NOMO-1 treated with dmso at 0.1 percent for 144 hours (cell line): ENCODE measurements at regions not wholly inside any gene's neighbourhood (a gene's known extent, or its start where the extent isn't known, plus 50 kb on each side); places are given as distances from the start of the nearest gene placed in this dataset.
"Not testable (repeated sequence)": the region's sequence is repeated elsewhere in the genome, so short reads cannot be mapped to it uniquely, and the experiment has no call there.

Experiments
- DNase-seq: peaks from one replicate; lab custom pipeline; 2025; ENCODE audit not compliant: unreplicated experiment; lab: John Stamatoyannopoulos, UW

GRCh38 chr17:59493867-59494266 lies 71.5 kb upstream of the DHX40 start:
- no peak for DNase-seq

DNA sequence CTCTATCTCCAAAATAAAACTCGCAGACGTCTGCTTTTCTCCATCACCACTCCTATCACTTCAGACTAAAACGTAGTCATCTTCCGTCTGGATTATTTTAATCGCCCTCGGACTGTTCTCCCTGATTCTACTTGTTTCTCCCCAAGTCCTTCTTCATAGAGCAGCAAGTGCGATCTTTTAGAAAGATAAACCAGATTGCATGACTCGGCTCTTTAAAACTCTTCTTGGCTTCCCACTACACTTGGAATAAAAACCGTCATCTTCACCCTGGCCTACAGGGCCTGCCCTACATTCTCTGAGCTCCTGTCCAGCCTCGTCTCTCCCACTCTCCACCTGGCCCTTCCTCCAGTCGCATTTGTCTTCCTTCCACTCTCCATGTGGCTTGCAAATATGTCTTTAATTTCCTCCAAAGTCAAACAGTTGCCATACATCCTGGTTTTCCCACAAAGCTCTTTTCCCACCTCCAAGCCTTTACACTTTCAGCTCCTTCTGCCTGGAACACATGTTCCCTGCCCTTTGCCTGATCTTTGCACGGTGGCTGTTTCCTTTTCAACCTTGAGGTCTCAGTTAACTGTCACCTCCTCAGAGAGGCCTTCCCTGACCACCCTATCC lies 70.5 kb upstream of the DHX40 start:
- DNase-seq: no peak

- no peak for DNase-seq
Observed at GRCh38 chr17:59496178-59496577, 69.2 kb upstream of the DHX40 start.

DNA sequence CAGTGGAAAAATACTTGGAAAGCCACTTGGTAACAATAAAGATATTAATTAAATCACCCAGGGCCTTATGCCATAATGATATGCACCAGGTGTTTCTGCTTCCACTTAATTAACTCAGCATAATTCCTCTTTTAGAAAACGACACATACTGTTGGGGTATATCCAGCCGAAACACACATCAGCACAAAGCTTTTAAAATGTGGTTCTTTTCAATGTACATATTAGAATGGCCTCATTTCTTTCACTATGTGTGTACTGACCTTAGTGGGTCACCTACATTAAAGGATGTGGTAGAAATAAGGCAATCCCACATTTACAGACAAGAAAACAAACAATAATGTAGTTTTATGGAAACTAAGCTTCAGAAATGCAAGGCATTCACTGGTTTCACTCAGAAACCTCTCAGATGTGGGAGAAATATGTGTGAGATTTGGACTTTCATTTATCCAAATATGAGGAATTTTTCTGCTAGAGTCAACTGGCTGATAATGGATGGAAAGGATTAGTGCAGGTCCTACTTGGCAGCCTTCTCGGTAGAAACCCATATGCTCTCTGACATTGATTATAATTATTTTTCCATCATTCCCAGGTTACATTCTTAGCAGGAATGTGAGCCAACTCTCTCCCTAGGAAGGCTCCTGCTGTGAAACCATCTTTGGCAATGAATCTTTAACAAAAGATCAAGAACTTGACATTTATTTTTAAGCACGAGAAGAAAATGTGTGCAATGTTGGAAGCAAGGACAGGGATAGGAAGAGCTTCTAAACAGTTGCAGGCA lies 66.7 kb upstream of the DHX40 start:
- DNase-seq: no peak

DNA sequence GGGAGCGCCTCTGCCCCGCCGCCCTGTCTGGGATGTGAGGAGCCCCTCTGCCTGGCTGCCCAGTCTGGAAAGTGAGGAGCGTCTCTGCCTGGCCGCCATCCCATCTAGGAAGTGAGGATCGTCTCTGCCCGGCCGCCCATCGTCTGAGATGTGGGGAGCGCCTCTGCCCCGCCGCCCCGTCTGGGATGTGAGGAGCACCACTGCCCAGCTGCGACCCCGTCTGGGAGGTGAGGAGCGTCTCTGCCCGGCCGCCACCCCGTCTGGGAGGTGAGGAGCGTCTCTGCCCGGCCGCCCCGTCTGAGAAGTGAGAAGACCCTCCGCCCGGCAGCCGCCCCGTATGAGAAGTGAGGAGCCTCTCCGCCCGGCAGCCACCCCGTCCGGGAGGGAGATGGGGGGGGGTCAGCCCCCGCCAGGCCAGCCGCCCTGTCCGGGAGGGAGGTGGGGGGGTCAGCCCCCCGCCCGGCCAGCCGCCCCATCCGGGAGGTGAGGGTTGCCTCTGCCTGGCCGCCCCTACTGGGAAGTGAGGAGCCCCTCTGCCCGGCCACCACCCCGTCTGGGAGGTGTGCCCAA lies 65.2 kb upstream of the DHX40 start:
- DNase-seq: not testable (repeated sequence)

DNA sequence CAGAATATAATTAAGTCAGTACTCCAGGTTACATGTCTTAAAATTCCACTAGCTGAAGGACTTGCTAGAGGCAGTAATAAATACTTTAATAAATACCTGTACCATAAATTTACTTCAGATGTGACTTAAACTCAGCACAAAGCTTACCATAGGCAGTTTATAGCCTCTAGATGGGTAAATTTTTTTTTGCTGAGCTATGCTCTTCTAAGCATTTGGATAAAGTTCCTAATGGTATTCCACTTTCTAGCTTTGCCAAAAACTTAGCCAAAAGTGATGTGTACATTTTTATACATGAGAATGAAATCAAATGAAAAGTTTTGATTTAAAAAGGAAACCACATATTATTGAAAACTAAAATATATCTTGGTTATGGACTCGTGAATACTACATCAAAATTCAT lies 63.7 kb upstream of the DHX40 start:
- no peak for DNase-seq

GRCh38 chr17:59502800-59503199 lies 62.6 kb upstream of the DHX40 start:
- no peak for DNase-seq

DNA sequence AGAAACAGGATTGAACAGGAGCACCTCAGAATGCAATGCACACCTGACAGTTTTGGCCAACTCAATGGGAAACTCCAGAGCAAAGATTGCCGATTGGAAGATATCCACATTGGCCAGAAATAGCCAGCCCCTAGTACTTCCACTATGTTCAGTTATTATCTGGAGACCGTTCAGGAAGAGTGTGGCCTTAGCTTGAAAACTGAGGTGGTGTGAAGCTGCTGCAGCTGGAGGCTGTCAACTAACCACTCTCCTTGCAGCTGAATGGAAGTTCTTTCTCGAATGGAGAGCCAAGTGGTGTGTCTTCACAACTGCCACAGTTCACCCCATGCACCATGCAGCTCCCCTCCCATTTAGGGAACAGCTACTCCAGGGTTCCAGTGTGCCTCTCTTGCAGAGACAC lies 61.9 kb upstream of the DHX40 start:
- no peak for DNase-seq

DNA sequence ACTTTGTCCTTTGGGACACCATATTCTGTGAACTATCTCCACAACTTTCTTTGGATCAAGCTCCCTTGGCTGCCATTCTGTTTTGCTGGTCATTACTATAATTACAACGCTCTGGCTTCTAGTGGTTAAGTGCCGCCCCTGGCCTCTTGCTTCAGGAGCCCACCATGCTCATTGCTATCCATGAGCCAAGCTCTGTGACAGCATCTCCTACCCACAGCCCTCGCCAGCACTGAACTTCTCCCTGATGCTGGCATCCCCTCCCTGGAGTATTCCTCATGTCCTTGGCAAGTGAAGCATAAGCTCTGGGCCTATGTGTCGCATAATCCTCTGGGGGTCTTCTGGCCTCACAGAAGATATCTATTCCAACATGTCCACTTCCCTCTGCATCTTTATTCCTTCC lies 60.6 kb upstream of the DHX40 start:
- no peak for DNase-seq

- no peak for DNase-seq
Observed at GRCh38 chr17:59505610-59506276, 59.7 kb upstream of the DHX40 start.

GRCh38 chr17:59506894-59507726 lies 58.3 kb upstream of the DHX40 start:
- DNase-seq: no peak

DNA sequence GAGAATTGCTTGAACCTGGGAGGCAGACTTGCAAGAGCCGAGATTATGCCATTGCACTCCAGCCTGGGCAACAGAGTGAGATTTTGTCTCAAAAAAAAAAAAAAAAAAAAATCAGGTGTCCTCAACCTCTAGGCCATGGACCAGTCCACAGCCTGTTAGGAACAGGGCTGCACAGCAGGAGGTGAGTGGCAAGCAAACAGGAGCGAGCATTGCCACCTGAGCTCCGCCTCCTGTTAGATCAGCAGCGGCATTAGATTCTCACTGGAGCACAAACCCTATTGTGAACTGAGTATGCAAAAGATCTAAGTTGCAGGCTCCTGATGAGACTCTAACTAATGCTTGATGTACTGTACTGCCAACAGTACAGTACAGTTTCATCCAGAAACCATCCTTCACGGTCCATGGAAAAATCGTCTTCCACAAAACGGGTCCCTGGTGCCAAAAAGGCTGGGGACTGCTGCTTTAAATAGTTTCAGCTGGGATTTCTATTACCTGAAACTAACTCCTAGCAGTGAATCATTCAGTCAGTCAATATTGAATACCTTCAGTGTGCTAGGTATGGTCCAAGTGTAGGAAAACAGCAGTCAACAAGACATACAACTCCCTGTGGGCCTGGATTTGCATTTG lies 56.3 kb upstream of the DHX40 start:
- no peak for DNase-seq

DNA sequence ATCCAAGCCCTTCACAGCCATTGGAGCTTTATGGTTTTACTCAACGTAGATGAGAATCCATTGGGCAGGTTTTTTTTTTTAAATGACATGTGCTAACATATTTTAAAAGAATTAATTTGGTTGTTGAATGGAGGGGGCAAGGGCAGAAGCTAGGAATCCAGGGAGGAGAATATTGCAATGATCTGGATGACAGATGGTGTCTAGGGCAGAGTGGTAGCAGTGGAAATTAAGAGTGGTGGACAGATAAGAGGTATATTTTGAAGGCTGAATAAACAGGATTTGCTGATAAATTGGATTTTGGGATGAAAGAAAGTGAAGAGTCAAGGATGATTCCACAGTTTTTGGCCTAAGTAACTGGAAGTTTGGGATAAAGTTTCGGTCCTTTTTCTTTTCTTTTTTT lies 54.8 kb upstream of the DHX40 start:
- no peak for DNase-seq

DNA sequence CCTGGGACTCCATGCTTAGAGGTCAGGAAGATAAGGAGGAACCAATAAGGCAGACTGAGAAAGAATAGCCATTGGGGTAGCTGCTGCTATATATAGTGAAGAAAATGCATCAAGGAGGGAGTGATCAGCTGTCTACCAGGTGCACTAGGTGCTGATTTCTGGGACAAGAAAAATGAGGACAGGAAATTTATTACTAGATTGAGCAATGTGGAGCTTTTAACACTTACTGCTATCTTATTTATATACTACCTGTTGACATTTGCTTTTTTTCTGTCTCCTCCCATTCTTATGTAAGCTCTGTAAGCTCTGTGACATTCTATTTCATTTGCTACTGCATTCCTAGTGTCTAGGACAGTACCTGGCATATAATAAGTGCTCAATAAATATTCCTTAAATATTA lies 53.7 kb upstream of the DHX40 start:
- DNase-seq: no peak

DNA sequence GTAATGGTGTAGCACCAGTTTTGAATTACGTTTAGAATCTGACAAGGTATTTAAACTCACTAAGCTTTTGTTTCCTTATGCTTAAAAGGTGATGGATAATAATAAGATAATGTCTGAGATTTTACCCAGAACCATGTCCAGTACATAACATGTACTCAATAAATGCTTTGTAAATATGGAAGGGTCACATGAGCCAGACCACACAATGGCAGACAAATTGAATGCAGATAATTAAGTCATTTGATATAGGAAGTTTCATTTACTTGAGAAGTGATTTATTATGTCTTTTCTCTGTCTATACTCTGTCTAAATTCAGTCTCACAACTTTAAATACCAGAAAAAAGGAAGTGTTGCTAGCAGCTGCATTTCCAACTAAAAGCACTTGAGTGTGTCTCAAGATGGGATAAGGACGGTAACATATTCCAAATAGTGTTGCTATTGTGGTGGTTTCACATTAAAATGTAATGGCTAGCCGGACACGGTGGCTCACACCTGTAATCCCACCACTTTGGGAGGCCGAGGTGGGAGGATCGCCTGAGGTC lies 52.5 kb upstream of the DHX40 start:
- DNase-seq: peak; percentile 29

- peak; percentile 54 for DNase-seq
Observed at GRCh38 chr17:59513934-59514841, 51.2 kb upstream of the DHX40 start.
